SJCRH30 (cell line): ENCODE measurements at regions not wholly inside any gene's neighbourhood (a gene's known extent, or its start where the extent isn't known, plus 50 kb on each side); places are given as distances from the start of the nearest gene placed in this dataset.

Experiments used
- DNase-seq, 2 experiments: peaks; one replicate each; pipeline ENCODE4 v3.0.0-alpha.2; 2015 to 2020
- H3K27ac ChIP-seq: fragments of 250-450 bp; sonication (Bioruptor Pico); 2 replicates; pipeline ENCODE4 v1.5.1; 2020; ENCODE audit warnings: mild to moderate bottlenecking, moderate library complexity
- H3K27me3 ChIP-seq: fragments of 250-450 bp; sonication (Bioruptor Pico); 2 replicates; pipeline ENCODE4 v1.5.1; 2020; ENCODE audit warnings: mild to moderate bottlenecking, moderate library complexity
- H3K36me3 ChIP-seq: fragments of 250-450 bp; sonication (Bioruptor Pico); 2 replicates; pipeline ENCODE4 v1.5.1; 2020; ENCODE audit warnings: mild to moderate bottlenecking, moderate library complexity
- H3K4me1 ChIP-seq: fragments of 250-450 bp; sonication (Bioruptor Pico); 2 replicates; pipeline ENCODE4 v1.5.1; 2020; ENCODE audit warnings: mild to moderate bottlenecking, moderate library complexity
- H3K4me3 ChIP-seq: fragments of 250-450 bp; sonication (Bioruptor Pico); 2 replicates; pipeline ENCODE4 v1.5.1; 2020; ENCODE audit warnings: mild to moderate bottlenecking, moderate library complexity
- H3K9me3 ChIP-seq: fragments of 250-450 bp; sonication (Bioruptor Pico); replicated peaks from 2 replicates; pipeline ENCODE4 v1.5.1; 2020; ENCODE audit warnings: mild to moderate bottlenecking, moderate library complexity

- Histone ChIP-seq H3K4me1 (no peaks in the 10 kb centered on the region), H3K9me3 (no peaks in the 10 kb centered on the region), H3K27me3 (no peaks in the 10 kb centered on the region), H3K36me3 (no peaks in the 10 kb centered on the region), H3K27ac (no peak overlapping the region), H3K4me3 (no peak overlapping the region)
- no peak for DNase-seq
Observed at GRCh38 chr18:44125446-44125845, 555.2 kb upstream of the SETBP1 start.

- Histone ChIP-seq H3K9me3 (no peaks in the 10 kb centered on the region), H3K27me3 (no peaks in the 10 kb centered on the region), H3K36me3 (no peaks in the 10 kb centered on the region), H3K27ac (no peak overlapping the region), H3K4me1 (no peaks in the 10 kb centered on the region), H3K4me3 (no peak overlapping the region)
- DNase-seq: no peak
Observed at GRCh38 chr18:44126598-44126997, 554.1 kb upstream of the SETBP1 start.

- no peaks in the 10 kb centered on the region for H3K27me3 ChIP-seq
- H3K9me3 ChIP-seq: no peaks in the 10 kb centered on the region
- DNase-seq: no peak
- no peak overlapping the region for H3K27ac ChIP-seq
- H3K4me3 ChIP-seq: no peak overlapping the region
- no peaks in the 10 kb centered on the region for H3K36me3 ChIP-seq
- H3K4me1 ChIP-seq: no peaks in the 10 kb centered on the region
Observed at GRCh38 chr18:44128365-44128764, 552.3 kb upstream of the SETBP1 start.

- peak; percentile 24 to 67 for DNase-seq
- Histone ChIP-seq H3K4me3 (no peak overlapping the region), H3K27me3 (no peaks in the 10 kb centered on the region), H3K9me3 (no peaks in the 10 kb centered on the region), H3K27ac (no peak overlapping the region), H3K4me1 (no peaks in the 10 kb centered on the region), H3K36me3 (no peaks in the 10 kb centered on the region)
Observed at GRCh38 chr18:44130376-44130942, 550.2 kb upstream of the SETBP1 start.

- H3K36me3 ChIP-seq: no peaks in the 10 kb centered on the region
- no peaks in the 10 kb centered on the region for H3K4me1 ChIP-seq
- no peak for DNase-seq
- H3K9me3 ChIP-seq: no peaks in the 10 kb centered on the region
- no peak overlapping the region for H3K27ac ChIP-seq
- no peaks in the 10 kb centered on the region for H3K27me3 ChIP-seq
- no peak overlapping the region for H3K4me3 ChIP-seq
Observed at GRCh38 chr18:44133483-44133882, 547.2 kb upstream of the SETBP1 start.

- Histone ChIP-seq H3K36me3 (no peaks in the 10 kb centered on the region), H3K27ac (no peak overlapping the region), H3K4me3 (no peak overlapping the region), H3K9me3 (no peaks in the 10 kb centered on the region), H3K27me3 (no peaks in the 10 kb centered on the region), H3K4me1 (no peaks in the 10 kb centered on the region)
- no peak for DNase-seq
Observed at GRCh38 chr18:44134447-44134846, 546.2 kb upstream of the SETBP1 start.

- no peaks in the 10 kb centered on the region for H3K27me3 ChIP-seq
- DNase-seq: no peak
- H3K4me3 ChIP-seq: no peak overlapping the region
- no peaks in the 10 kb centered on the region for H3K9me3 ChIP-seq
- H3K36me3 ChIP-seq: no peaks in the 10 kb centered on the region
- no peak overlapping the region for H3K27ac ChIP-seq
- H3K4me1 ChIP-seq: no peaks in the 10 kb centered on the region
Observed at GRCh38 chr18:44135741-44136140, 544.9 kb upstream of the SETBP1 start.

GRCh38 chr18:44136326-44136725 lies 544.4 kb upstream of the SETBP1 start:
- H3K27me3 ChIP-seq: no peaks in the 10 kb centered on the region
- no peak overlapping the region for H3K4me3 ChIP-seq
- DNase-seq: no peak
- no peaks in the 10 kb centered on the region for H3K9me3 ChIP-seq
- H3K36me3 ChIP-seq: no peaks in the 10 kb centered on the region
- H3K27ac ChIP-seq: no peak overlapping the region
- H3K4me1 ChIP-seq: no peaks in the 10 kb centered on the region

GRCh38 chr18:44143072-44143471 lies 537.6 kb upstream of the SETBP1 start:
- no peaks in the 10 kb centered on the region for H3K27me3 ChIP-seq
- H3K27ac ChIP-seq: no peak overlapping the region
- no peaks in the 10 kb centered on the region for H3K36me3 ChIP-seq
- H3K4me1 ChIP-seq: no peaks in the 10 kb centered on the region
- H3K9me3 ChIP-seq: no peaks in the 10 kb centered on the region
- DNase-seq: no peak
- H3K4me3 ChIP-seq: no peak overlapping the region

- Histone ChIP-seq H3K4me3 (no peak overlapping the region), H3K9me3 (no peaks in the 10 kb centered on the region), H3K4me1 (no peaks in the 10 kb centered on the region), H3K27me3 (no peaks in the 10 kb centered on the region), H3K36me3 (no peaks in the 10 kb centered on the region), H3K27ac (no peak overlapping the region)
- no peak for DNase-seq
Observed at GRCh38 chr18:44149706-44150105, 531.0 kb upstream of the SETBP1 start.

- no peaks in the 10 kb centered on the region for H3K36me3 ChIP-seq
- H3K27me3 ChIP-seq: no peaks in the 10 kb centered on the region
- DNase-seq: no peak
- no peaks in the 10 kb centered on the region for H3K9me3 ChIP-seq
- no peak overlapping the region for H3K27ac ChIP-seq
- H3K4me1 ChIP-seq: peaks cover 9% of the 10 kb centered on the region
- H3K4me3 ChIP-seq: no peak overlapping the region
Observed at GRCh38 chr18:44153981-44154380, 526.7 kb upstream of the SETBP1 start.

- no peaks in the 10 kb centered on the region for H3K36me3 ChIP-seq
- H3K27ac ChIP-seq: no peak overlapping the region
- no peak for DNase-seq
- H3K4me3 ChIP-seq: no peak overlapping the region
- H3K27me3 ChIP-seq: no peaks in the 10 kb centered on the region
- H3K9me3 ChIP-seq: no peaks in the 10 kb centered on the region
- peaks cover 11% of the 10 kb centered on the region for H3K4me1 ChIP-seq
Observed at GRCh38 chr18:44156126-44156525, 524.6 kb upstream of the SETBP1 start.

GRCh38 chr18:44156776-44157335 lies 523.8 kb upstream of the SETBP1 start:
- DNase-seq: no peak
- H3K27me3 ChIP-seq: no peaks in the 10 kb centered on the region
- H3K36me3 ChIP-seq: no peaks in the 10 kb centered on the region
- no peak overlapping the region for H3K4me3 ChIP-seq
- H3K4me1 ChIP-seq: peaks cover 11% of the 10 kb centered on the region
- H3K27ac ChIP-seq: no peak overlapping the region
- H3K9me3 ChIP-seq: no peaks in the 10 kb centered on the region

GRCh38 chr18:44170208-44170880 lies 510.3 kb upstream of the SETBP1 start:
- no peak overlapping the region for H3K27ac ChIP-seq
- DNase-seq: no peak
- H3K4me3 ChIP-seq: no peak overlapping the region
- no peaks in the 10 kb centered on the region for H3K9me3 ChIP-seq
- no peaks in the 10 kb centered on the region for H3K36me3 ChIP-seq
- H3K27me3 ChIP-seq: no peaks in the 10 kb centered on the region
- no peaks in the 10 kb centered on the region for H3K4me1 ChIP-seq

- no peak for DNase-seq
- no peaks in the 10 kb centered on the region for H3K27me3 ChIP-seq
- H3K36me3 ChIP-seq: no peaks in the 10 kb centered on the region
- H3K27ac ChIP-seq: no peak overlapping the region
- H3K9me3 ChIP-seq: no peaks in the 10 kb centered on the region
- H3K4me3 ChIP-seq: no peak overlapping the region
- no peaks in the 10 kb centered on the region for H3K4me1 ChIP-seq
Observed at GRCh38 chr18:44171301-44171700, 509.4 kb upstream of the SETBP1 start.

GRCh38 chr18:44175891-44176290 lies 504.8 kb upstream of the SETBP1 start:
- no peak overlapping the region for H3K4me3 ChIP-seq
- H3K4me1 ChIP-seq: no peaks in the 10 kb centered on the region
- H3K27ac ChIP-seq: no peak overlapping the region
- no peak for DNase-seq
- no peaks in the 10 kb centered on the region for H3K36me3 ChIP-seq
- H3K27me3 ChIP-seq: no peaks in the 10 kb centered on the region
- H3K9me3 ChIP-seq: no peaks in the 10 kb centered on the region
